Neural cell (in vitro differentiated cells): ENCODE measurements at regions not wholly inside any gene's neighbourhood (a gene's known extent, or its start where the extent isn't known, plus 50 kb on each side); places are given as distances from the start of the nearest gene placed in this dataset.

Experiments used
- H2AFZ ChIP-seq: fragments of 200-600, 300-800 bp; sonication (generic), shearing (Covaris generic); 2 replicates; pipeline ENCODE4 v1.6.0; 2014; ENCODE audit warnings: low read depth, mild to moderate bottlenecking, antibody characterized with exemption, low read length, moderate library complexity
- H3F3A ChIP-seq: fragments of 200-600 bp; shearing (Covaris generic); 2 replicates; pipeline ENCODE4 v1.6.1; 2016; ENCODE audit warnings: mild to moderate bottlenecking, moderate library complexity, mixed read lengths, antibody characterized with exemption, low read length; ENCODE audit not compliant: insufficient read depth, poor library complexity, severe bottlenecking
- H3K27ac ChIP-seq: fragments of 200-600, 300-800 bp; sonication (generic), shearing (Covaris generic); 2 replicates; pipeline ENCODE4 v1.5.1; 2014; ENCODE audit warnings: mild to moderate bottlenecking, low read length, moderate library complexity
- H3K27me3 ChIP-seq: fragments of 300-800, 200-600 bp; sonication (generic), shearing (Covaris generic); 2 replicates; pipeline ENCODE4 v1.6.0; 2014; ENCODE audit warnings: mild to moderate bottlenecking, low read depth, low read length, moderate library complexity; ENCODE audit not compliant: insufficient read depth
- H3K36me3 ChIP-seq: fragments of 300-800, 200-600 bp; sonication (generic), shearing (Covaris generic); 2 replicates; pipeline ENCODE4 v1.5.1; 2014; ENCODE audit warnings: mild to moderate bottlenecking, antibody characterized with exemption, low read length, moderate library complexity; ENCODE audit not compliant: insufficient read depth
- H3K4me2 ChIP-seq: fragments of 300-800, 200-600 bp; sonication (generic), shearing (Covaris generic); 2 replicates; pipeline ENCODE4 v1.6.0; 2014; ENCODE audit warnings: mild to moderate bottlenecking, low read length
- H3K4me3 ChIP-seq: fragments of 300-800, 200-600 bp; sonication (generic), shearing (Covaris generic); 2 replicates; pipeline ENCODE4 v1.5.1; 2014; ENCODE audit warnings: mild to moderate bottlenecking, low read length, moderate library complexity
- H3K79me2 ChIP-seq: fragments of 200-600 bp; shearing (Covaris generic); replicated peaks from 2 replicates; pipeline ENCODE4 v1.6.0; 2014; ENCODE audit warnings: mild to moderate bottlenecking, low read length, moderate library complexity; ENCODE audit not compliant: insufficient read depth
- H3K9ac ChIP-seq: fragments of 300-800, 200-600 bp; sonication (generic), shearing (Covaris generic); 2 replicates; pipeline ENCODE4 v1.6.1; 2016; ENCODE audit warnings: mild to moderate bottlenecking, low read length, mixed read lengths
- H3K9me2 ChIP-seq: fragments of 200-600 bp; shearing (Covaris generic); 2 replicates; pipeline ENCODE4 v1.6.1; 2016; ENCODE audit warnings: mild to moderate bottlenecking, low read length, mixed read lengths; ENCODE audit not compliant: insufficient read depth
- H3K9me3 ChIP-seq: fragments of 200-600, 300-800 bp; sonication (generic), shearing (Covaris generic); 2 replicates; pipeline ENCODE4 v1.6.1; 2016; ENCODE audit warnings: mild to moderate bottlenecking, mixed run types, low read length, moderate library complexity, mixed read lengths
- H4K20me1 ChIP-seq: fragments of 200-600 bp; shearing (Covaris generic); 2 replicates; pipeline ENCODE4 v1.6.1; 2016; ENCODE audit warnings: mild to moderate bottlenecking, mixed run types; ENCODE audit not compliant: insufficient read depth
- CTCF ChIP-seq: fragments of 450-650 bp; IDR thresholded peaks from 2 replicates; pipeline ENCODE4 v1.5.1; 2014; ENCODE audit warnings: antibody characterized with exemption, mild to moderate bottlenecking, moderate library complexity; ENCODE audit not compliant: poor library complexity, severe bottlenecking
- EP300 ChIP-seq: fragments of 450-650 bp; conservative IDR thresholded peaks from 2 replicates; pipeline ENCODE4 v1.6.1; 2014; ENCODE audit warnings: antibody characterized with exemption, mild to moderate bottlenecking, moderate library complexity; ENCODE audit not compliant: poor library complexity, severe bottlenecking
- EZH2 ChIP-seq: fragments of 200-600, 300-800 bp; shearing (Covaris generic), sonication (generic); IDR thresholded peaks from 2 replicates; pipeline ENCODE4 v1.6.1; 2014; ENCODE audit warnings: antibody characterized with exemption, low read length, borderline replicate concordance, mild to moderate bottlenecking; ENCODE audit not compliant: insufficient read depth, poor library complexity, severe bottlenecking
- MXI1 ChIP-seq: fragments of 450-650 bp; conservative IDR thresholded peaks from 2 replicates; pipeline ENCODE4 v1.6.1; 2014; ENCODE audit warnings: antibody characterized with exemption, mild to moderate bottlenecking; ENCODE audit not compliant: poor library complexity, severe bottlenecking
- POLR2AphosphoS5 ChIP-seq: IDR thresholded peaks from 2 replicates; pipeline ENCODE4 v1.6.1; 2012
- RAD21 ChIP-seq: fragments of 450-650 bp; conservative IDR thresholded peaks from 2 replicates; pipeline ENCODE4 v1.6.1; 2014; ENCODE audit warnings: antibody characterized with exemption, mild to moderate bottlenecking, moderate library complexity
- REST ChIP-seq: IDR thresholded peaks from 2 replicates; pipeline ENCODE4 v1.6.1; 2012; ENCODE audit warnings: borderline replicate concordance
- SMC3 ChIP-seq: fragments of 450-650 bp; conservative IDR thresholded peaks from 2 replicates; pipeline ENCODE4 v1.6.1; 2014; ENCODE audit warnings: antibody characterized with exemption, mild to moderate bottlenecking, moderate library complexity; ENCODE audit not compliant: poor library complexity
- TAF1 ChIP-seq: IDR thresholded peaks from 2 replicates; pipeline ENCODE4 v1.6.1; 2012; ENCODE audit warnings: low read depth

GRCh38 chr18:68604256-68604655 is 110.7 kb downstream of the TMX3 start:
- no peak for TF ChIP-seq POLR2AphosphoS5
- TF ChIP-seq EP300 = no peak
- TF ChIP-seq CTCF = no peak
- TF ChIP-seq MXI1 = no peak
- TF ChIP-seq SMC3 = no peak
- no peak for TF ChIP-seq EZH2
- TF ChIP-seq REST = no peak
- TF ChIP-seq TAF1 = no peak
- no peak for TF ChIP-seq RAD21
- Histone ChIP-seq H3K4me3 (no peak overlapping the region), H3K9me3 (no peaks in the 10 kb centered on the region)

GRCh38 chr18:68596016-68596415 is 118.9 kb downstream of the TMX3 start:
- no peak overlapping the region for H3K4me3 ChIP-seq
- no peaks in the 10 kb centered on the region for H3K9me3 ChIP-seq
- H3K9ac ChIP-seq = no peak overlapping the region
- no peak overlapping the region for H3K27ac ChIP-seq
- no peaks in the 10 kb centered on the region for H4K20me1 ChIP-seq
- H3K27me3 ChIP-seq = no peaks in the 10 kb centered on the region
- TF ChIP-seq CTCF = no peak
- no peak for TF ChIP-seq REST
- TF ChIP-seq POLR2AphosphoS5 = no peak
- no peak for TF ChIP-seq TAF1
- H3F3A ChIP-seq = no peaks in the 10 kb centered on the region
- H2AFZ ChIP-seq = no peak overlapping the region
- H3K4me2 ChIP-seq = no peak overlapping the region
- no peaks in the 10 kb centered on the region for H3K79me2 ChIP-seq
- no peaks in the 10 kb centered on the region for H3K9me2 ChIP-seq
- H3K36me3 ChIP-seq = no peaks in the 10 kb centered on the region

More at GRCh38 chr18:68604256-68604655, 110.7 kb downstream of the TMX3 start:
- Histone ChIP-seq H4K20me1 (no peaks in the 10 kb centered on the region), H3K27me3 (no peaks in the 10 kb centered on the region), H3F3A (no peaks in the 10 kb centered on the region), H2AFZ (no peak overlapping the region), H3K27ac (no peak overlapping the region), H3K9ac (no peak overlapping the region), H3K9me2 (no peaks in the 10 kb centered on the region), H3K79me2 (no peaks in the 10 kb centered on the region), H3K36me3 (no peaks in the 10 kb centered on the region), H3K4me2 (no peak overlapping the region)
